ENCODE measurements at regions not wholly inside any gene's neighbourhood (a gene's known extent, or its start where the extent isn't known, plus 50 kb on each side); places are given as distances from the start of the nearest gene placed in this dataset.

DNA sequence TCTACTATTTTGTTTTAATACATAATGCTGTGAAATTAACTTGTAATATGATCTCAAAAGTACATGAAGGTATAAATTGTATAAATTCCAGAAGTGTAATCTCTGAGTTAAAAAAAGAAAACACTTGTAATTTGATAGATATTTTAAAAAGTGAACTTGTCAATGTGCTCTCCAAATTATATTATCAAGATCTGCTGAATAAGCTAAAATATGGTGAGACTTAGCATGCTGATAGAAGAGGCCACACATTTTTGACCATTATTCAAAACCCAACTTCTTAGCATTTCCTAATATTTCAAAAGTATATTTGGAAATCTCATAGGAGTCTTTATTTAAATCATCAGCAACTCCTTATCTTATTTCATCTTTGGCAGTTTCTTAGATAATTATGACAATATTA, 657.1 kb upstream of the BOD1L1 start:
- H3K27me3 ChIP-seq (ENCODE audit: control insufficient read depth, insufficient read depth, low read length, poor library complexity, severe bottlenecking): no peaks in the 10 kb centered on the region
- H3K27ac ChIP-seq (ENCODE audit: low read depth, low read length): no peak overlapping the region
- no peaks in the 10 kb centered on the region for H3K36me3 ChIP-seq (ENCODE audit: control insufficient read depth, insufficient read depth, low read length)
- no peak overlapping the region for H3K9ac ChIP-seq (ENCODE audit: extremely low read depth, low read length, poor library complexity, severe bottlenecking)
- Mint-ChIP-seq H3K27me3 (ENCODE audit: insufficient read depth) (no peaks in the 10 kb centered on the region), H3K4me3 (no peak overlapping the region), H3K9me3 (peaks cover 21% of the 10 kb centered on the region), H3K4me1 (no peaks in the 10 kb centered on the region), H3K36me3 (ENCODE audit: low read depth) (peaks cover 4% of the 10 kb centered on the region), H3K27ac (no peak overlapping the region)
- peaks cover 10% of the 10 kb centered on the region for H3K9me3 ChIP-seq (ENCODE audit: control insufficient read depth, low read length)
- no peaks in the 10 kb centered on the region for H3K4me1 ChIP-seq (ENCODE audit: control insufficient read depth, insufficient read depth, low read length)
- TF ChIP-seq CTCF (conservative IDR thresholded peaks at IDR 0.05): no peak
- DNase-seq: no peak
- H3K4me3 ChIP-seq (ENCODE audit: low read length): no peak overlapping the region

DNA sequence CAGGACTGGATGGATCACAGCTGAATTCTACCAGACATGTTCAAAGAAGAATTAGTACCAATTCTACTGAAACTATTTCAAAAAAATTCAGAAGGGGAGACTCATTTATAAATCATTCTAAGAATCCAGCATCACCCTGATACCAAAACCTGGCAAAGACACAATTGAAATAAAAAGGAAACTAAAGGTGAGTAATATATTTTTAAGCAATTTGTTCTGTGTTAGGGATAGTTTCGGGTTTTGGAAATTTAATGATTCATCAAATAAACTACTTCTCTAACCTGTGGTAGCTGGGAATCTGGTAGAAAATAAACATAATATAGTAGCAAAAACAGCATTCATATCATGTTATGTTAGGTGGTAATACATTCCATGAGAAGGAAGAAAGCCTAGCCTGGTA, 662.2 kb upstream of the BOD1L1 start:
- Mint-ChIP-seq H3K4me1 (peaks cover 3% of the 10 kb centered on the region), H3K27me3 (ENCODE audit: insufficient read depth) (no peaks in the 10 kb centered on the region), H3K36me3 (ENCODE audit: low read depth) (peaks cover 4% of the 10 kb centered on the region), H3K27ac (no peak overlapping the region), H3K9me3 (peaks cover 21% of the 10 kb centered on the region), H3K4me3 (no peak overlapping the region)
- no peak for DNase-seq
- Histone ChIP-seq H3K9me3 (ENCODE audit: control insufficient read depth, low read length) (peaks cover 10% of the 10 kb centered on the region), H3K4me3 (ENCODE audit: low read length) (no peak overlapping the region), H3K27me3 (ENCODE audit: control insufficient read depth, insufficient read depth, low read length, poor library complexity, severe bottlenecking) (no peaks in the 10 kb centered on the region), H3K36me3 (ENCODE audit: control insufficient read depth, insufficient read depth, low read length) (no peaks in the 10 kb centered on the region), H3K4me1 (ENCODE audit: control insufficient read depth, insufficient read depth, low read length) (no peaks in the 10 kb centered on the region), H3K9ac (ENCODE audit: extremely low read depth, low read length, poor library complexity, severe bottlenecking) (no peak overlapping the region), H3K27ac (ENCODE audit: low read depth, low read length) (no peak overlapping the region)
- WGBS, 2 experiments (ENCODE audit: insufficient coverage in 1 of 2, insufficient read length in 1 of 2): no CpG with 5 or more reads among the region's 1 CpG
- no peak for TF ChIP-seq CTCF (conservative IDR thresholded peaks at IDR 0.05)

DNA sequence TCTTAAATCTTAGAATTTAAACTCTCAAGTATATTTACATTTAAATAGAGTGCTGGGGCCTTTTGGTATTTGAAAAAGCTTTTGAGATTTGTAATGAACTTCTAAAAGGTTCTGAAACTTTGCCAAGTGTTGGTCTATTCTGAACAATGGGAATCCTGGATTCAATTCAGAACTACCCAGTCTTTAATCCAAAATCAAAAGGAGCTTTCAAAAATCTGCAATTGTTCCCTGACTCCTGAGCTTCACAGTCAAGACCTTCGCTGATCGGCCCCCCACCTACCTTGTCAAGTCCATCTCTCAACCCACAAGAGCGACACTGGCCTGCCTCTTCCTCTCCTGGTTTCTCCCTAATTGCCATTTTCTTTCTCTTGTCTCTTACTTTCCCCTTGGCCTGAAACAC, 666.1 kb upstream of the BOD1L1 start:
- Mint-ChIP-seq H3K4me1 (peaks cover 3% of the 10 kb centered on the region), H3K27ac (no peak overlapping the region), H3K36me3 (ENCODE audit: low read depth) (no peaks in the 10 kb centered on the region), H3K4me3 (no peak overlapping the region), H3K27me3 (ENCODE audit: insufficient read depth) (no peaks in the 10 kb centered on the region), H3K9me3 (peaks cover 2% of the 10 kb centered on the region)
- Histone ChIP-seq H3K27ac (ENCODE audit: low read depth, low read length) (no peak overlapping the region), H3K27me3 (ENCODE audit: control insufficient read depth, insufficient read depth, low read length, poor library complexity, severe bottlenecking) (peaks cover 17% of the 10 kb centered on the region), H3K4me3 (ENCODE audit: low read length) (no peak overlapping the region), H3K9me3 (ENCODE audit: control insufficient read depth, low read length) (peaks cover under 1% of the 10 kb centered on the region), H3K4me1 (ENCODE audit: control insufficient read depth, insufficient read depth, low read length) (no peaks in the 10 kb centered on the region), H3K9ac (ENCODE audit: extremely low read depth, low read length, poor library complexity, severe bottlenecking) (no peak overlapping the region), H3K36me3 (ENCODE audit: control insufficient read depth, insufficient read depth, low read length) (no peaks in the 10 kb centered on the region)
- no peak for DNase-seq
- 93 to 94% methylated on average over 3 of the region's 3 CpGs for WGBS, 2 experiments (ENCODE audit: insufficient coverage in 1 of 2, insufficient read length in 1 of 2)
- TF ChIP-seq CTCF (conservative IDR thresholded peaks at IDR 0.05): no peak
